Kidney epithelial cell (primary cell): ENCODE measurements at regions not wholly inside any gene's neighbourhood (a gene's known extent, or its start where the extent isn't known, plus 50 kb on each side); places are given as distances from the start of the nearest gene placed in this dataset.

ENCODE experiments used
- DNase-seq: peaks from one replicate; pipeline ENCODE4 v3.0.0-alpha.2; 2010; ENCODE audit warnings: low read depth
- H3K27me3 ChIP-seq: 2 replicates; pipeline ENCODE4 v1.6.0; 2011; ENCODE audit warnings: low read length; ENCODE audit not compliant: control insufficient read depth, insufficient read depth
- H3K36me3 ChIP-seq: 2 replicates; pipeline ENCODE4 v1.5.1; 2011; ENCODE audit warnings: low read length; ENCODE audit not compliant: control insufficient read depth, insufficient read depth
- H3K4me3 ChIP-seq: 2 replicates; pipeline ENCODE4 v1.5.1; 2011; ENCODE audit warnings: low read depth, mild to moderate bottlenecking, control low read depth, low read length
- CTCF ChIP-seq: IDR thresholded peaks from 2 replicates; pipeline ENCODE4 v1.5.1; 2011; ENCODE audit warnings: mild to moderate bottlenecking, moderate library complexity, low read length, control low read depth, inconsistent platforms; ENCODE audit not compliant: insufficient read depth, poor library complexity, severe bottlenecking

DNA sequence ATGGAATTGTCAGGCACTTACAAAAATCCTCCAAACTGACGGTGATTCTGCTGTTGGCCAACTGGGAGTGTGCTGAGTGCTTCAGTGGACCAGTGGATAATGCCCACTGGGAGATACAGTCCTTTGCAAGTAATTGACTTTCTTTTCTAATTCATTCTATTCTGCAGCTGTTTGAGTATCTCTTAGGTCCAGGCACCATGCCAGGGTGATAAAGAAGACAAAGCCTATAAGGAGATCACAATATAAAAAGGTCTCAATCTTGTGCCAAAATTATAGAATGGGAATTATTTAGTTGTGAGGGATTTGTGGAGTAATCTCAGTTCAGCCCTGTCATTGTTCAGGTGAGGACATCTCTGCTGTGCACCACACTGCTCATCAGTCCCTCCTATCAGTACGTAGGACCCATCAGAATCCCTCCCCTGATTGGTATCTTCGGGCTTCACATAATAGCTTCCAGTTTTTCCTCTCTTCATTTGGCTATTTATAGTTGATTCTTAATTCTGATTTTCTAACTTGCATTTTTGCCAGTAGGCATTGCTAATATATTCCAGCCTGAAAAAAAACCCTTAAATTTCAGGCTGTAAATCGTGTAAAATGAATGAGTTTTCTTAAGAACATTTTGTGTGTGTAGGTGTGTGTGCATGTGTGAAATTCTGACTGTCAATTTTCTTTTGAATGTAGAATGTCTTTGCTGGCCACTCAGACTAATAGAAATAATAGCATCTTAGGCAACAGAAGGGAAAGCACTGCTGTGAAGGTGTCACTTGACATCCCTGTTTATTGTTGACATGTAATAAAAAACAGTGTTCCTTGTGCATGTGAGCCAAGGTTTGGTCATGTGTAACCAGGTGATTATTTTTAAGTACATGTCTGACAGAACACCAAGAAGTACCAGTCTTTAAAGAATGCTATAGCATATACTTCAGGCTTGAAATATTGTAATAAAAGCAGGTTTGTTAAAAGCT lies 457.6 kb upstream of the RGS6 start:
- Histone ChIP-seq H3K4me3 (no peak overlapping the region), H3K36me3 (no peaks in the 10 kb centered on the region), H3K27me3 (no peaks in the 10 kb centered on the region)
- no peak for DNase-seq
- TF ChIP-seq CTCF = no peak

GRCh38 chr14:71475916-71476315 lies 456.3 kb upstream of the RGS6 start:
- Histone ChIP-seq H3K27me3 (no peaks in the 10 kb centered on the region), H3K36me3 (no peaks in the 10 kb centered on the region), H3K4me3 (no peak overlapping the region)
- no peak for DNase-seq
- TF ChIP-seq CTCF = no peak

DNA sequence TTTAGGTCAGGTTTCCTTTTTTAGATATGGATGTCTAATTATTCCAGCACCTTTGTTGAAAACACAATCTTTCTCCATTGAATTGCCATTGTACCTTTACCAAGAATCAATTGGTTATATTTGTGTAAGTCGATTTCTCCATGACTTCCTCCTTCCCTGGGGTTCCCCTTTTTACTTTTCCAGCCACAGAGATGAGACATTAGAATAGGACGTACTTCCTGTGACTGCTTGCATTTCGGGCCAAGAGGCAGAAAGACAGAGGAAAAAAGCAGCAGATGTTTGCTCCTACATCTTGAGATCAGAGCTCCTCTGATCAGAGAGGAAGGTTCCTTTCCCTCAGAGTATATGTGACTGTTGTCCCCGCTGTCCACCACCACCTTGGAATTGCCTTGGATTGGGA lies 453.7 kb upstream of the RGS6 start:
- DNase-seq = no peak
- Histone ChIP-seq H3K4me3 (no peak overlapping the region), H3K36me3 (no peaks in the 10 kb centered on the region), H3K27me3 (no peaks in the 10 kb centered on the region)
- TF ChIP-seq CTCF = no peak

DNA sequence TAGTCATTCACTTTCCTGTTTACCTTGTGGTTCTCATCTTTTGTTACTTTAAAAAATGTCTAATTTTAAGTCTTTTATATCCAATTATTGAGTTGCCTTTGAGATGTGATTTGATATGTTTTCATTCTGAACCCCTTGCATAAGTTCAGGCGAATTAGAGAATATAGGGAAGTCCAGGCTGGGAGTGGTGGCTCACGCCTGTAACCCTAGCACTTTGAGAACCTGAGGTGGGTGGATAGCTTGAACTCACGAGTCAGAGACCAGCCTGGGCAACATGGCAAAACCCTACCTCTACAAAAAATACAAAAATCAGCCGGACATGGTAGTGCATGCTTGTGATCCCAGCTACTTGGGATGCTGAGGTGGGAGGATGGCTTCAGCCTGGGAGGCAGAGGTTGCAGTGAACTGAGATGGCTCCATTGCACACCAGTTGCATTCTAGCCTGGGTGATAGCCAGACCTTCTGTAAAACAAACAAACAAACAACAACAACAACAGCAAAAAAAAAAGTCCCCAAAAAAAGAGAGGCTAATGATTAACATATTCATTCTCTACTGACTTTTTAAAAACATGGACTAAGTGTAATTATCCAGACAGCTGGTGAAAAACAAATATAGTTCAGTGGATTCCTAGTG lies 451.1 kb upstream of the RGS6 start:
- DNase-seq = no peak
- Histone ChIP-seq H3K36me3 (no peaks in the 10 kb centered on the region), H3K4me3 (no peak overlapping the region), H3K27me3 (no peaks in the 10 kb centered on the region)
- no peak for TF ChIP-seq CTCF

- no peaks in the 10 kb centered on the region for H3K27me3 ChIP-seq
- no peaks in the 10 kb centered on the region for H3K36me3 ChIP-seq
- no peak for DNase-seq
- TF ChIP-seq CTCF = no peak
- no peak overlapping the region for H3K4me3 ChIP-seq
Measured at GRCh38 chr14:71482671-71483070, 449.6 kb upstream of the RGS6 start.
